H9 (cell line): ENCODE measurements at regions not wholly inside any gene's neighbourhood (a gene's known extent, or its start where the extent isn't known, plus 50 kb on each side); places are given as distances from the start of the nearest gene placed in this dataset.

Experiments
- DNase-seq: peaks from one replicate; pipeline ENCODE4 v3.0.0-alpha.2; 2017
- H2AFZ ChIP-seq: one replicate; pipeline ENCODE4 v1.6.1; 2013; ENCODE audit warnings: mild to moderate bottlenecking, low read length, control low read depth, moderate library complexity
- H2AK5ac ChIP-seq: 2 replicates; pipeline ENCODE4 v1.6.1; 2013; ENCODE audit warnings: low read length, control low read depth, mixed read lengths; ENCODE audit not compliant: insufficient read length
- H2BK120ac ChIP-seq: one replicate; pipeline ENCODE4 v1.6.1; 2013; ENCODE audit warnings: low read depth, mild to moderate bottlenecking, low read length, control low read depth, inconsistent platforms; ENCODE audit not compliant: poor library complexity, severe bottlenecking
- H2BK12ac ChIP-seq: 2 replicates; pipeline ENCODE4 v1.6.1; 2013; ENCODE audit warnings: low read length, control low read depth, mixed read lengths, low read depth; ENCODE audit not compliant: insufficient read length
- H2BK15ac ChIP-seq: 2 replicates; pipeline ENCODE4 v1.6.1; 2013; ENCODE audit warnings: low read depth, low read length, control low read depth
- H2BK20ac ChIP-seq: one replicate; pipeline ENCODE4 v1.6.1; 2013; ENCODE audit warnings: low read depth, mild to moderate bottlenecking, low read length, control low read depth, inconsistent platforms; ENCODE audit not compliant: poor library complexity, severe bottlenecking
- H2BK5ac ChIP-seq: 2 replicates; pipeline ENCODE4 v1.6.1; 2013; ENCODE audit warnings: low read length, control low read depth, mixed read lengths; ENCODE audit not compliant: insufficient read length
- H3K14ac ChIP-seq: 2 replicates; pipeline ENCODE4 v1.6.1; 2013; ENCODE audit warnings: low read length, control low read depth; ENCODE audit not compliant: insufficient read depth
- H3K18ac ChIP-seq: 2 replicates; pipeline ENCODE4 v1.6.1; 2013; ENCODE audit warnings: low read depth, mild to moderate bottlenecking, mixed read lengths, low read length, control low read depth; ENCODE audit not compliant: insufficient read length
- H3K23ac ChIP-seq: 2 replicates; pipeline ENCODE4 v1.6.1; 2013; ENCODE audit warnings: low read length, control low read depth, mixed read lengths, low read depth; ENCODE audit not compliant: insufficient read length
- H3K23me2 ChIP-seq: 2 replicates; pipeline ENCODE4 v1.6.1; 2013; ENCODE audit warnings: low read depth, mild to moderate bottlenecking, mixed read lengths, low read length, control low read depth; ENCODE audit not compliant: insufficient read length, poor library complexity, severe bottlenecking
- H3K27ac ChIP-seq: 2 replicates; pipeline ENCODE4 v1.5.1; 2013; ENCODE audit warnings: low read length, control low read depth, mixed read lengths, low read depth; ENCODE audit not compliant: insufficient read length
- H3K27me3 ChIP-seq: 2 replicates; pipeline ENCODE4 v1.6.1; 2013; ENCODE audit warnings: low read length, control low read depth, inconsistent platforms; ENCODE audit not compliant: insufficient read depth
- H3K4ac ChIP-seq: 2 replicates; pipeline ENCODE4 v1.6.1; 2013; ENCODE audit warnings: low read depth, mild to moderate bottlenecking, control low read depth, inconsistent platforms, low read length, moderate library complexity
- H3K4me1 ChIP-seq: 2 replicates; pipeline ENCODE4 v1.6.1; 2013; ENCODE audit warnings: low read length, control low read depth, inconsistent platforms; ENCODE audit not compliant: insufficient read depth
- H3K4me2 ChIP-seq: 2 replicates; pipeline ENCODE4 v1.6.1; 2013; ENCODE audit warnings: low read length, control low read depth, mixed read lengths; ENCODE audit not compliant: insufficient read length, insufficient read depth
- H3K56ac ChIP-seq: 2 replicates; pipeline ENCODE4 v1.6.1; 2013; ENCODE audit warnings: low read depth, mild to moderate bottlenecking, mixed read lengths, low read length, control low read depth; ENCODE audit not compliant: insufficient read length
- H3K79me1 ChIP-seq: 2 replicates; pipeline ENCODE4 v1.6.1; 2013; ENCODE audit warnings: low read depth, mild to moderate bottlenecking, moderate library complexity, low read length, control low read depth, inconsistent platforms; ENCODE audit not compliant: insufficient read depth, poor library complexity, severe bottlenecking
- H3K79me2 ChIP-seq: 2 replicates; pipeline ENCODE4 v1.6.1; 2013; ENCODE audit warnings: low read length, control low read depth, inconsistent platforms; ENCODE audit not compliant: insufficient read depth
- H3K9ac ChIP-seq: 2 replicates; pipeline ENCODE4 v1.6.1; 2013; ENCODE audit warnings: low read length, control low read depth, mixed read lengths; ENCODE audit not compliant: insufficient read length; ENCODE audit errors: extremely low read depth
- H3K9me3 ChIP-seq: one replicate; pipeline ENCODE4 v1.6.1; 2013; ENCODE audit warnings: low read depth, low read length, inconsistent platforms; ENCODE audit not compliant: control insufficient read depth
- H3T11ph ChIP-seq: one replicate; pipeline ENCODE4 v1.6.1; 2013; ENCODE audit warnings: mild to moderate bottlenecking, low read length, control low read depth, inconsistent platforms
- H4K20me1 ChIP-seq: one replicate; pipeline ENCODE4 v1.6.1; 2013; ENCODE audit not compliant: control insufficient read depth, insufficient read length, insufficient read depth
- H4K5ac ChIP-seq: 2 replicates; pipeline ENCODE4 v1.6.1; 2013; ENCODE audit warnings: low read depth, mild to moderate bottlenecking, mixed read lengths, low read length, control low read depth; ENCODE audit not compliant: insufficient read length
- H4K8ac ChIP-seq: replicated peaks from 2 replicates; pipeline ENCODE4 v1.6.1; 2013; ENCODE audit warnings: low read length, control low read depth, mixed read lengths, low read depth; ENCODE audit not compliant: insufficient read length
- H4K91ac ChIP-seq: 2 replicates; pipeline ENCODE4 v1.6.1; 2013; ENCODE audit warnings: low read depth, mild to moderate bottlenecking, moderate library complexity, mixed read lengths, low read length, control low read depth; ENCODE audit not compliant: insufficient read length
- H3K27ac Mint-ChIP-seq, 3 experiments: 2 replicates in 2 of 3; 3 replicates in 1 of 3; pipeline ENCODE4 v1.8.0; 2020 to 2021; ENCODE audit warnings: mixed read lengths in 3 of 3, mild to moderate bottlenecking in 1 of 3, moderate library complexity in 1 of 3
- H3K27me3 Mint-ChIP-seq: 2 replicates; pipeline ENCODE4 v1.8.0; 2021; ENCODE audit warnings: low read depth, mild to moderate bottlenecking, moderate library complexity, mixed read lengths
- H3K36me3 Mint-ChIP-seq, 3 experiments: 2 replicates in 2 of 3; 3 replicates in 1 of 3; pipeline ENCODE4 v1.8.0; 2020 to 2021; ENCODE audit warnings: low read depth in 3 of 3, mixed read lengths in 3 of 3; ENCODE audit not compliant: insufficient read depth in 1 of 3
- H3K4me1 Mint-ChIP-seq, 2 experiments: 2 replicates each; pipeline ENCODE4 v1.8.0; 2020; ENCODE audit warnings: mixed read lengths in 2 of 2
- H3K4me3 Mint-ChIP-seq, 2 experiments: 2 replicates in 1 of 2; 3 replicates in 1 of 2; pipeline ENCODE4 v1.8.0; 2020 to 2021; ENCODE audit warnings: mild to moderate bottlenecking in 2 of 2, mixed read lengths in 2 of 2, moderate library complexity in 1 of 2
- H3K9me3 Mint-ChIP-seq, 2 experiments: 2 replicates in 1 of 2; 3 replicates in 1 of 2; pipeline ENCODE4 v1.8.0; 2020; ENCODE audit warnings: mild to moderate bottlenecking in 2 of 2, mixed read lengths in 2 of 2, moderate library complexity in 1 of 2
- WGBS: extraction: QIAGEN DNeasy Blood & Tissue Kit; methylation state at CpG from one replicate; pipeline ENCODE4 v1.1.7; 2013; ENCODE audit warnings: missing lambda C conversion rate, low lambda C conversion rate, mixed read lengths; ENCODE audit not compliant: insufficient read length; ENCODE audit errors: extremely low coverage; 5-methylcytosine and 5-hydroxymethylcytosine counted together
- TF ChIP-seq, protein P1 (sequence below): fragments of 200-600 bp; sonication (generic); conservative IDR thresholded peaks from 3 replicates; pipeline ENCODE4 v1.8.0; 2021; ENCODE audit warnings: antibody characterized with exemption, mild to moderate bottlenecking

DNA sequence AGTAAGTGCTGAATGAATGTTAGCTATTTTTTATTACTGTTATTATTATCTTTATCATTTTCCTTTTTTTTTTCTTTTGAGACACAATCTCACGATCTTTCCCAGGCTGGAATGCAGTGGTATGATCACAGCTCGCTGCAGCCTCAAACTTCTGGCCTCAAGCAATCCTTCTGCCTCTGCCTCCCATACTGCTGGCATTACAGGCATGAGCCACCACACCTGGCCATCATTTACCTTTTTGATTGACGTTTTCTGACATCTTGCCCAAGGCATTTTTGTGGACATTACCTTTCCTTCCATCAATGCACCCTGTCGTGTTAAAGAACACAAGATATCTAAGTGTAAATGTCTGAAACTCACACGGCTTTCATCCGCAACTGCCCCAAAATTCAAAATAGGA, 138.2 kb downstream of the GAS1 start:
- Histone ChIP-seq H3K79me2 (no peaks in the 10 kb centered on the region), H3K27me3 (no peaks in the 10 kb centered on the region), H3K9ac (no peak overlapping the region), H4K5ac (no peak overlapping the region), H4K20me1 (no peaks in the 10 kb centered on the region), H3K14ac (no peak overlapping the region), H2BK5ac (no peak overlapping the region), H3K18ac (no peak overlapping the region), H3K27ac (no peak overlapping the region), H4K8ac (no peak overlapping the region), H3K9me3 (no peaks in the 10 kb centered on the region), H3K23me2 (no peaks in the 10 kb centered on the region), H2AK5ac (no peak overlapping the region), H3K4ac (no peak overlapping the region), H3K4me1 (no peaks in the 10 kb centered on the region; the same call in 1 of the 2 replicates), H2BK15ac (no peak overlapping the region), H3K56ac (no peak overlapping the region), H2BK12ac (no peak overlapping the region), H3K23ac (no peak overlapping the region), H3T11ph (no peak overlapping the region), H3K4me2 (no peak overlapping the region), H2BK120ac (no peak overlapping the region), H2AFZ (no peak overlapping the region), H3K79me1 (no peaks in the 10 kb centered on the region), H2BK20ac (no peak overlapping the region), H4K91ac (no peak overlapping the region)
- H3K27ac Mint-ChIP-seq: no peak overlapping the region
- DNase-seq: no peak
- H3K9me3 Mint-ChIP-seq: no peaks in the 10 kb centered on the region; a peak in 1 of 5 replicates
- TF ChIP-seq, protein P1, sequence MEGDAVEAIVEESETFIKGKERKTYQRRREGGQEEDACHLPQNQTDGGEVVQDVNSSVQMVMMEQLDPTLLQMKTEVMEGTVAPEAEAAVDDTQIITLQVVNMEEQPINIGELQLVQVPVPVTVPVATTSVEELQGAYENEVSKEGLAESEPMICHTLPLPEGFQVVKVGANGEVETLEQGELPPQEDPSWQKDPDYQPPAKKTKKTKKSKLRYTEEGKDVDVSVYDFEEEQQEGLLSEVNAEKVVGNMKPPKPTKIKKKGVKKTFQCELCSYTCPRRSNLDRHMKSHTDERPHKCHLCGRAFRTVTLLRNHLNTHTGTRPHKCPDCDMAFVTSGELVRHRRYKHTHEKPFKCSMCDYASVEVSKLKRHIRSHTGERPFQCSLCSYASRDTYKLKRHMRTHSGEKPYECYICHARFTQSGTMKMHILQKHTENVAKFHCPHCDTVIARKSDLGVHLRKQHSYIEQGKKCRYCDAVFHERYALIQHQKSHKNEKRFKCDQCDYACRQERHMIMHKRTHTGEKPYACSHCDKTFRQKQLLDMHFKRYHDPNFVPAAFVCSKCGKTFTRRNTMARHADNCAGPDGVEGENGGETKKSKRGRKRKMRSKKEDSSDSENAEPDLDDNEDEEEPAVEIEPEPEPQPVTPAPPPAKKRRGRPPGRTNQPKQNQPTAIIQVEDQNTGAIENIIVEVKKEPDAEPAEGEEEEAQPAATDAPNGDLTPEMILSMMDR: no peak
- H3K4me3 Mint-ChIP-seq: no peak overlapping the region
- peaks cover 2% of the 10 kb centered on the region for H3K27me3 Mint-ChIP-seq
- no CpG with 5 or more reads among the region's 6 CpGs for WGBS
- H3K4me1 Mint-ChIP-seq: no peaks in the 10 kb centered on the region
- H3K36me3 Mint-ChIP-seq: no peaks in the 10 kb centered on the region
